ENCODE measurements at regions not wholly inside any gene's neighbourhood (a gene's known extent, or its start where the extent isn't known, plus 50 kb on each side); places are given as distances from the start of the nearest gene placed in this dataset.

DNA sequence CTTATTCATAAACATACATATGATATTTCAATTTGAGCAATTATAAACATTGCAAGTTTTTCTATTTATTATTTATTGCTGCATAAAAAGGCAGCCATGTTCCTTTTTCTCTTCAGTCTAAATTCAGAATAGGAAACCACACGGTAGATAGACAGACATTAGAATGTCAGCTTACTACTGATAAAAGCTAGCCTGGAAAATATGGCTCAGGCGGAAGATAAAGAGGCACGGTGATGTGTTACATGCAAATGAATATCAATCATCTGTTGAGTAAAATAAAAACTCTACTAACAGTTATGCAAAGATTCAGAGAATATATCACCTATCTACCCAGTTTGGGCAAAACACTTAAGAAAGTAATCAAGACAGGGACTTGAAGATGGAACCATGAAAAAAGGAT is 73.5 kb upstream of the PDSS1 start:
- Histone ChIP-seq H3K9me3 (ENCODE audit: low read length) (no peaks in the 10 kb centered on the region), H3K4me1 (ENCODE audit: insufficient read depth, low read length, poor library complexity, severe bottlenecking) (no peaks in the 10 kb centered on the region), H3K36me3 (ENCODE audit: insufficient read depth, low read length) (no peaks in the 10 kb centered on the region), H2AFZ (ENCODE audit: low read length) (no peak overlapping the region), H3K27ac (ENCODE audit: low read depth, low read length, poor library complexity, severe bottlenecking) (no peak overlapping the region), H3K4me2 (ENCODE audit: low read length) (no peak overlapping the region), H4K20me1 (ENCODE audit: insufficient read depth, low read length) (no peaks in the 10 kb centered on the region), H3K79me2 (ENCODE audit: insufficient read depth, low read depth, low read length) (no peaks in the 10 kb centered on the region), H3K4me3 (ENCODE audit: low read depth, low read length, poor library complexity, severe bottlenecking) (no peak overlapping the region), H3K9me2 (ENCODE audit: insufficient read depth, low read length) (no peaks in the 10 kb centered on the region)
- BruUV-seq (replicated peaks) = no TSS peak
- no peak for DNase-seq (ENCODE audit: low spot score)
- POLR2A ChIA-PET = interaction anchor here (0.7 kb wide), 1 partner anchor 21 kb away, joined by 3 read pairs; no protein-coding TSS in a partner anchor
- intact Hi-C loops (cut with micrococcal nuclease; ENCODE audit: unreplicated experiment) = no loop called here
- CTCF ChIA-PET (ENCODE audit: unreplicated experiment) = no interaction called here
- TF ChIP-seq EZH2phosphoT487 (IDR thresholded peaks at IDR 0.05; ENCODE audit: borderline replicate concordance, low read depth, low read length) = no peak
- TF ChIP-seq, protein P1, sequence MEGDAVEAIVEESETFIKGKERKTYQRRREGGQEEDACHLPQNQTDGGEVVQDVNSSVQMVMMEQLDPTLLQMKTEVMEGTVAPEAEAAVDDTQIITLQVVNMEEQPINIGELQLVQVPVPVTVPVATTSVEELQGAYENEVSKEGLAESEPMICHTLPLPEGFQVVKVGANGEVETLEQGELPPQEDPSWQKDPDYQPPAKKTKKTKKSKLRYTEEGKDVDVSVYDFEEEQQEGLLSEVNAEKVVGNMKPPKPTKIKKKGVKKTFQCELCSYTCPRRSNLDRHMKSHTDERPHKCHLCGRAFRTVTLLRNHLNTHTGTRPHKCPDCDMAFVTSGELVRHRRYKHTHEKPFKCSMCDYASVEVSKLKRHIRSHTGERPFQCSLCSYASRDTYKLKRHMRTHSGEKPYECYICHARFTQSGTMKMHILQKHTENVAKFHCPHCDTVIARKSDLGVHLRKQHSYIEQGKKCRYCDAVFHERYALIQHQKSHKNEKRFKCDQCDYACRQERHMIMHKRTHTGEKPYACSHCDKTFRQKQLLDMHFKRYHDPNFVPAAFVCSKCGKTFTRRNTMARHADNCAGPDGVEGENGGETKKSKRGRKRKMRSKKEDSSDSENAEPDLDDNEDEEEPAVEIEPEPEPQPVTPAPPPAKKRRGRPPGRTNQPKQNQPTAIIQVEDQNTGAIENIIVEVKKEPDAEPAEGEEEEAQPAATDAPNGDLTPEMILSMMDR (conservative IDR thresholded peaks at IDR 0.05; ENCODE audit: low read length) = no peak

DNA sequence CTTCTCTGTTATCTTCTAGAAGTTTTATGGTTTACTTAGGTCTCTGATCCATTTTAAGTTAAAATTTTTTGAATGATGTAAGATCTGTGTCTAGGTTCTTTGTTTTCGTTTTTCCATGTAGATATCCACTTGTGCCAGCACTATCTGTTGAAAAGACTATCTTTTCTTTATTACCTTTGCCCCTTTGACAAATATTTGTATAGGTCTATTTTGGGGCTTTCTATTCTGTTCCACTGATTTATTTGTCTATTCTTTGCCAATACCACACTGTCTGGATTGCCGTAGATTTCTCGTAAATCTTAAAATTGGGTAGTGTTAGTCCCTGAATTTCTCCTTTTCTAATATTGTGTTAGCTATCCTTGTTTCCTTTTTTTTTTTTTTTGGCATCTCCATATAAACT is 71.4 kb upstream of the PDSS1 start:
- Histone ChIP-seq H3K9me2 (ENCODE audit: insufficient read depth, low read length) (no peaks in the 10 kb centered on the region), H2AFZ (ENCODE audit: low read length) (no peak overlapping the region), H3K79me2 (ENCODE audit: insufficient read depth, low read depth, low read length) (no peaks in the 10 kb centered on the region), H3K4me2 (ENCODE audit: low read length) (no peak overlapping the region), H4K20me1 (ENCODE audit: insufficient read depth, low read length) (no peaks in the 10 kb centered on the region), H3K4me3 (ENCODE audit: low read depth, low read length, poor library complexity, severe bottlenecking) (no peak overlapping the region), H3K27ac (ENCODE audit: low read depth, low read length, poor library complexity, severe bottlenecking) (no peak overlapping the region), H3K9me3 (ENCODE audit: low read length) (no peaks in the 10 kb centered on the region), H3K36me3 (ENCODE audit: insufficient read depth, low read length) (no peaks in the 10 kb centered on the region), H3K4me1 (ENCODE audit: insufficient read depth, low read length, poor library complexity, severe bottlenecking) (no peaks in the 10 kb centered on the region)
- no TSS peak for BruUV-seq (replicated peaks)
- intact Hi-C loops (cut with micrococcal nuclease; ENCODE audit: unreplicated experiment) = no loop called here
- CTCF ChIA-PET (ENCODE audit: unreplicated experiment) = no interaction called here
- TF ChIP-seq, protein P1 (conservative IDR thresholded peaks at IDR 0.05; ENCODE audit: low read length) = no peak
- TF ChIP-seq EZH2phosphoT487 (IDR thresholded peaks at IDR 0.05; ENCODE audit: borderline replicate concordance, low read depth, low read length) = no peak
- POLR2A ChIA-PET = interaction anchor here (0.6 kb wide), 1 partner anchor 72 kb away, joined by 3 read pairs; no protein-coding TSS in a partner anchor
- no peak for DNase-seq (ENCODE audit: low spot score)

DNA sequence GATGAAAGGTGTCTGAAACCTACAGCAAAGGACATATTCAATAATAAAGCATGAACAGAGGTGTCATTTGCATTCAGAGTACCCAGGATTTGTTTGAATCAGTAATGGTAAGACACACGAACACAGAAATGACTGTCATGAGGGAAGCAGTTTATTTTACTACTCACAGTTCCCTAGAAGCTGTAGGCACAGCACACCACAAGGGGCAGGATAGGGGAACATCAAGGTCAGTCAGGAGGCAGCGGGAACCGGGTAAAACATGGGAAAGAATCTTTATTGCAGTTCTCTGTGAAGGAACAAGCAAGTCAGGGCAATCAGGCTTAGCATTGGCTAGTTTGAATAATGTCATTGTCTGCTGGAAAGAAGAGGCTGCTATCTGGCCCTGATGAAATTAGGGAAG is 70.2 kb upstream of the PDSS1 start:
- ChIA-PET CTCF (ENCODE audit: unreplicated experiment) (no interaction called here), POLR2A (no interaction called here)
- Histone ChIP-seq H3K79me2 (ENCODE audit: insufficient read depth, low read depth, low read length) (no peaks in the 10 kb centered on the region), H2AFZ (ENCODE audit: low read length) (no peak overlapping the region), H3K36me3 (ENCODE audit: insufficient read depth, low read length) (no peaks in the 10 kb centered on the region), H4K20me1 (ENCODE audit: insufficient read depth, low read length) (no peaks in the 10 kb centered on the region), H3K4me1 (ENCODE audit: insufficient read depth, low read length, poor library complexity, severe bottlenecking) (no peaks in the 10 kb centered on the region), H3K4me2 (ENCODE audit: low read length) (no peak overlapping the region), H3K9me3 (ENCODE audit: low read length) (no peaks in the 10 kb centered on the region), H3K9me2 (ENCODE audit: insufficient read depth, low read length) (no peaks in the 10 kb centered on the region), H3K27ac (ENCODE audit: low read depth, low read length, poor library complexity, severe bottlenecking) (no peak overlapping the region), H3K4me3 (ENCODE audit: low read depth, low read length, poor library complexity, severe bottlenecking) (no peak overlapping the region)
- no TSS peak for BruUV-seq (replicated peaks)
- no peak for DNase-seq (ENCODE audit: low spot score)
- no peak for TF ChIP-seq EZH2phosphoT487 (IDR thresholded peaks at IDR 0.05; ENCODE audit: borderline replicate concordance, low read depth, low read length)
- TF ChIP-seq, protein P1 (conservative IDR thresholded peaks at IDR 0.05; ENCODE audit: low read length) = no peak
- intact Hi-C loops (cut with micrococcal nuclease; ENCODE audit: unreplicated experiment) = no loop called here
